Dendritic cell treated with granulocyte-macrophage colony-stimulating factor and Interleukin-4, amounts not matched to agents 40 ng/mL and 50 ng/mL, for 4 days (primary cell): ENCODE measurements at regions not wholly inside any gene's neighbourhood (a gene's known extent, or its start where the extent isn't known, plus 50 kb on each side); places are given as distances from the start of the nearest gene placed in this dataset.
"Not testable (repeated sequence)": the region's sequence is repeated elsewhere in the genome, so short reads cannot be mapped to it uniquely, and the experiment has no call there.

ENCODE experiments used
- H3K27ac Mint-ChIP-seq: one replicate; pipeline ENCODE4 v1.8.0; 2022; ENCODE audit warnings: mild to moderate bottlenecking, mixed read lengths
- H3K27me3 Mint-ChIP-seq: one replicate; pipeline ENCODE4 v1.8.0; 2022; ENCODE audit warnings: mild to moderate bottlenecking, mixed read lengths
- H3K36me3 Mint-ChIP-seq: one replicate; pipeline ENCODE4 v1.8.0; 2022; ENCODE audit warnings: low read depth, mixed read lengths
- H3K4me1 Mint-ChIP-seq: one replicate; pipeline ENCODE4 v1.8.0; 2022; ENCODE audit warnings: low read depth, mixed read lengths
- H3K4me3 Mint-ChIP-seq: one replicate; pipeline ENCODE4 v1.8.0; 2022; ENCODE audit warnings: mild to moderate bottlenecking, moderate library complexity, mixed read lengths
- H3K9me3 Mint-ChIP-seq: one replicate; pipeline ENCODE4 v1.8.0; 2022; ENCODE audit warnings: mixed read lengths
- intact Hi-C: fragments of 100-400 bp; cut with micrococcal nuclease; formaldehyde crosslinking; loops from one replicate; pipeline ENCODE4 v1.15.0; 2022

DNA sequence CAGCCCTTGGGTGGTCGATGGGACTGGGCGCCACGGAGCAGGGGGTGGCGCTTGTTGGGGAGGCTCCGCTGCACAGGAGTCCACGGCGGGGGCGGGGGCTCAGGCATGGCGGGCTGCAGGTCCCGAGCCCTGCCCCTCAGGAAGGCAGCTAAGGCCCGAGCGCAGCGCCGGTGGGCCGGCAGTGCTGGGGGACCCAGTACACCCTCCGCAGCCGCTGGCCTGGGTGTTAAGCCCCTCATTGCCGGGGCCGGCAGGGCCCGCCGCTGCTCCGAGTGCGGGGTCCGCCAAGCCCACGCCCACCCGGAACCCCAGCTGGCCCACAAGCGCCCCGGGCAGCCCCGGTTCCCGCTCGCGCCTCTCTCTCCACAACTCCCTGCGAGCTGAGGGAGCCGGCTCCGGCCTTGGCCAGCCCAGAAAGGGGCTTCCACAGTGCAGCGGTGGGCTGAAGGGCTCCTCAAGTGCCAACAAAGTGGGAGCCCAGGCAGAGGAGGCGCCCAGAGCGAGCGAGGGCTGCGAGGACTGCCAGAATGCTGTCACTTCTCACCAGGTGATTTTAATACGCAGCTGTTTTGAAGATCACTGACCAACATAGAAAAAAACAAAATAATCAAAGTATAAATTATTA lies 66.1 kb upstream of the NDST4 start:
- H3K27me3 Mint-ChIP-seq, H3K27ac Mint-ChIP-seq, H3K4me3 Mint-ChIP-seq, H3K36me3 Mint-ChIP-seq, H3K4me1 Mint-ChIP-seq, intact Hi-C loops: not testable (repeated sequence)
- peaks cover 15% of the 10 kb centered on the region for H3K9me3 Mint-ChIP-seq

GRCh38 chr4:115178687-115179086 lies 65.3 kb upstream of the NDST4 start:
- H3K36me3 Mint-ChIP-seq, H3K27ac Mint-ChIP-seq, H3K4me1 Mint-ChIP-seq, H3K4me3 Mint-ChIP-seq, intact Hi-C loops, H3K27me3 Mint-ChIP-seq: not testable (repeated sequence)
- peaks cover 15% of the 10 kb centered on the region for H3K9me3 Mint-ChIP-seq

DNA sequence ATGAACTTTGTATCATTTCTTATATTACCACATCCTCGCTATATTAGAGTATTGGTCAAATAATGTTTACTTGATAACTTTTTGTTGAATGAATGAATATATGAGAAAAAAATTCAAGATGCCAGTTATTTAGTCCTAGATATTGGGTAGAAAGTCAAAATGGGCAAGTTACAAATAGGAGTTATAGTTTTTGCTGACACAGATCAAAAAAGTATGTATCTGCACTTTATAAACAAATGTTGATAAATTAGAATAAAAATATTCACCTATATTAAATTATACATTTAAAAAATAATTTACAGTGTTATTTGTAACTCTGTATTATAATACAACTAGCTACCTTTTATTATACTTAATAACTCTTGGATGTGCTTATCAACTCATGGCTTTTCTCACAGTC lies 57.8 kb upstream of the NDST4 start:
- intact Hi-C loops, result no loop called here
- H3K4me3 Mint-ChIP-seq, result no peak overlapping the region
- no peaks in the 10 kb centered on the region for H3K27me3 Mint-ChIP-seq
- no peaks in the 10 kb centered on the region for H3K36me3 Mint-ChIP-seq
- no peak overlapping the region for H3K27ac Mint-ChIP-seq
- peaks cover 9% of the 10 kb centered on the region for H3K9me3 Mint-ChIP-seq
- no peaks in the 10 kb centered on the region for H3K4me1 Mint-ChIP-seq

- H3K27ac Mint-ChIP-seq, result no peak overlapping the region
- H3K36me3 Mint-ChIP-seq, result no peaks in the 10 kb centered on the region
- H3K4me3 Mint-ChIP-seq, result no peak overlapping the region
- no peaks in the 10 kb centered on the region for H3K9me3 Mint-ChIP-seq
- intact Hi-C loops, result no loop called here
- H3K4me1 Mint-ChIP-seq, result no peaks in the 10 kb centered on the region
- H3K27me3 Mint-ChIP-seq, result no peaks in the 10 kb centered on the region
These were observed 52.1 kb upstream of the NDST4 start for GRCh38 chr4:115165503-115165902.
